ENCODE measurements at regions not wholly inside any gene's neighbourhood (a gene's known extent, or its start where the extent isn't known, plus 50 kb on each side); places are given as distances from the start of the nearest gene placed in this dataset.

DNA sequence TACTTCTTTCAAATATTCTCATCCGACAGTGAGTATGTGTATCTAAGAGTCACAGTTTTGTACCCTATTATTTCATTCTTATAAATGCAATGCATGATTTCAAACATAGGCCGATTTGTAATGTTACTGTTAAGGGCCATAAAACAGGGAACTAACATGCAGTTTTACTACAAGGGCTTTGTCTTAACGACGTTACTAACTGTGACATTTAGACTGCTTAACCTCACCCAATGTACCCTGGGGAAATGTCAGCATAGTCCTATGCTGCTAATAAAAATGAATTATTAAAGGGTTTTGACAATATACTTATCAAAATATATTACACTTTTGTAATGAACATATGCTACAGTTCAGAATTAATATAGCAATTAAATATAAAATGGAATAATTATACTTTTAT is 74.8 kb upstream of the CPXCR1 start:
- no peaks in the 10 kb centered on the region for H4K20me1 ChIP-seq (ENCODE audit: insufficient read depth, poor library complexity, severe bottlenecking)
- no peaks in the 10 kb centered on the region for H3K27me3 ChIP-seq
- 52% methylated on average over 4 of the region's 4 CpGs for WGBS (ENCODE audit: low lambda C conversion rate, missing lambda C conversion rate)
- no peaks in the 10 kb centered on the region for H3K9me3 ChIP-seq (ENCODE audit: low read depth)
- no peak overlapping the region for H3K4me2 ChIP-seq
- H3K4me1 ChIP-seq (ENCODE audit: insufficient read depth): no peaks in the 10 kb centered on the region
- no peak overlapping the region for H3K27ac ChIP-seq
- H3K36me3 ChIP-seq (replicated peaks; ENCODE audit: insufficient read depth, low read depth): no peaks in the 10 kb centered on the region
- TF ChIP-seq EZH2phosphoT487 (IDR thresholded peaks at IDR 0.05; ENCODE audit: low read depth, severe bottlenecking, unreplicated experiment) (no peak), EZH2 (IDR thresholded peaks at IDR 0.05; ENCODE audit: borderline replicate concordance) (no peak)
- TF ChIP-seq, protein P1, sequence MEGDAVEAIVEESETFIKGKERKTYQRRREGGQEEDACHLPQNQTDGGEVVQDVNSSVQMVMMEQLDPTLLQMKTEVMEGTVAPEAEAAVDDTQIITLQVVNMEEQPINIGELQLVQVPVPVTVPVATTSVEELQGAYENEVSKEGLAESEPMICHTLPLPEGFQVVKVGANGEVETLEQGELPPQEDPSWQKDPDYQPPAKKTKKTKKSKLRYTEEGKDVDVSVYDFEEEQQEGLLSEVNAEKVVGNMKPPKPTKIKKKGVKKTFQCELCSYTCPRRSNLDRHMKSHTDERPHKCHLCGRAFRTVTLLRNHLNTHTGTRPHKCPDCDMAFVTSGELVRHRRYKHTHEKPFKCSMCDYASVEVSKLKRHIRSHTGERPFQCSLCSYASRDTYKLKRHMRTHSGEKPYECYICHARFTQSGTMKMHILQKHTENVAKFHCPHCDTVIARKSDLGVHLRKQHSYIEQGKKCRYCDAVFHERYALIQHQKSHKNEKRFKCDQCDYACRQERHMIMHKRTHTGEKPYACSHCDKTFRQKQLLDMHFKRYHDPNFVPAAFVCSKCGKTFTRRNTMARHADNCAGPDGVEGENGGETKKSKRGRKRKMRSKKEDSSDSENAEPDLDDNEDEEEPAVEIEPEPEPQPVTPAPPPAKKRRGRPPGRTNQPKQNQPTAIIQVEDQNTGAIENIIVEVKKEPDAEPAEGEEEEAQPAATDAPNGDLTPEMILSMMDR (IDR thresholded peaks at IDR 0.05; ENCODE audit: poor library complexity): no peak
- no peaks in the 10 kb centered on the region for H3K9me2 ChIP-seq (replicated peaks; ENCODE audit: insufficient read depth)
- no peak overlapping the region for H3K4me3 ChIP-seq
- H3K79me2 ChIP-seq: no peaks in the 10 kb centered on the region
- no peak for DNase-seq (ENCODE audit: low spot score)
- H2AFZ ChIP-seq: no peak overlapping the region

Data from hepatocyte (in vitro differentiated cells).